ENCODE measurements at regions not wholly inside any gene's neighbourhood (a gene's known extent, or its start where the extent isn't known, plus 50 kb on each side); places are given as distances from the start of the nearest gene placed in this dataset.
A peak's percentile ranks its signal among the peaks of the same experiment; 100 is the strongest.

DNA sequence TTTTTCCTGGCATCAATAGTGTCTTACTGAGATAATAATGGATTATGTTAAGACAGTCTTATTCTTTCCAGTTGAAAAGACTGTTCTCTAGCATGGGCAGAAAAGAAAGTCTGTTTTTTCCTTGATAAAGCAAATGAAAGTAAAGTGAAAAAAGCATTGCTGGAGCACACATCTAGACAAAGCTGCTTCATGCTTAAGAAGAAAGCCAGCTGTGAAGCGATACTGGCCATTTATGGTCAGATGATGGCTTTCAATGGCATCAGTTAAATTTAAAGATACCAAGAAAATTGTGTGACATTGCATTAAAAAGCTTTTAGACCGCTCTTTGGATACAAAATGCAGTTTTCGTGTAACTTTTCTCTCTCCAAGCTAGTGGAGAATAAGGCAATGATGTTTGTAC lies 242.1 kb upstream of the TRAM1L1 start:
- no peak for DNase-seq

DNA sequence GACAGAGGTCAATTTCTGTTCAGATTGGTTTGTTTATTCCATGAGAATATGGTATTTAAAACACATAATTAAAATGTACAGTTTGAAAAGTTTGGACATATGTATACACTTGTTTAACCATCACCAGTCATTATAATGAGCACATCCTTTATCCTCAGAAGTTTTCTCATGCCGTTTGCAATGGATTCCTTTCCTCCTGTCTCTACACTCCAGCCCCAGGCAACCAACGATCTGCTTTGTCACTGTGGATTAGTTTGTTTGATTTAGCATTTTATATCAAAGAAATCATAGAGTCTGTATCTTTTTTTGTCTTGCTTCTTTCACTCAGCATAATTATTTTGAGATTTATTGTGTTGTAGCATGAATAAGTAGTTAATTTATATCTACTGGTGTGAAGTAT lies 243.0 kb upstream of the TRAM1L1 start:
- DNase-seq: no peak

DNA sequence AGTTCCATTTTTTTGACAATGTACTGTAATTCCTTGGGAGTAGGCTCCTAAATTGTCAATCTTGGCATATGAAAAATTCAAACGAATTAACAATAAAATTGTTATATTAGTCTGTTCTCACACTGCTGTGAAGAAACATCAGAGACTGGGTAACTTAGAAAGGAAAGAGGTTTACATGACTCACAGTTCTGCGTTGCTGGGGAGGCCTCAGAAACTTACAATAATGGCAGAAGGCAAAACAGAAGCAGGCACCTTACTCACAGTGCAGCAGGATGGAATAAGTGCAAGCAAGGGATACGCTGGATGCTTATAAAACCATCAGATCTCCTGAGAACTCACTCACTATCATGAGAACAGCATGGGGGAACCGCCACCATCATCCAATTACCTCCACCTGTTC lies 246.4 kb upstream of the TRAM1L1 start:
- no peak for DNase-seq

DNA sequence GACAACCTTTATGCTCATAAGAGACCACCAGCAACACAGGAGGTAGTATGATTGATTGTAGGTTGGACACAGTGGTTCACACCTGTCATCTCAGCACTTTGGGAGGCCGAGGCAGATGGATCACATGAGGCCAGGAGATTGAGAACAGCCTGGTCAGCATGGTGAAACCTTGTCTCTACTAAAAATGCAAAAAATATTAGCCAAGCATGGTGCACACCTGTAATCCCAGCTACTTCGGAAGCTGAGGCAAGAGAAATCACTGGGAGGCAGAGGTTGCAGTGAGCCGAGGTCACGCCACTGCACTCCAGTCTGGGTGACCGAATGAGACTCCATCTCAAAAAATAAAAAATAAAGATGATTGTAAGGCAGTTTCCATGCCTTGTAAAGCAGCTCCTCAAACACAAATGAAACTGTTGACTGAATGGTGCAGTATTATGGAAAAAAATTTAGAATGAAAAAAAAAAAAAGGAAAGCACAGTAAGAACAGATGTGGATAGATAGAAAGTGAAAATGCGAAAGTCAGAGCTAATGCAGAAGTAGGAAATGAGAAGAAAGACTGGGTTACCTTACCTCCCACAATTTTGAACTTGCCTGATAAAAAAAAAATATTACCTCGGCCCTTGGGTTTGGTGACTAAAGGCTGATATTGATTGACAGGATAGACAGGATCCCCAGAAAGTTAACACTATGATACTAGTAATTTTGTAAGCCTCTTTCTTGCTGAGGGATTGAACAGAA lies 249.2 kb upstream of the TRAM1L1 start:
- DNase-seq: peak; percentile 62

DNA sequence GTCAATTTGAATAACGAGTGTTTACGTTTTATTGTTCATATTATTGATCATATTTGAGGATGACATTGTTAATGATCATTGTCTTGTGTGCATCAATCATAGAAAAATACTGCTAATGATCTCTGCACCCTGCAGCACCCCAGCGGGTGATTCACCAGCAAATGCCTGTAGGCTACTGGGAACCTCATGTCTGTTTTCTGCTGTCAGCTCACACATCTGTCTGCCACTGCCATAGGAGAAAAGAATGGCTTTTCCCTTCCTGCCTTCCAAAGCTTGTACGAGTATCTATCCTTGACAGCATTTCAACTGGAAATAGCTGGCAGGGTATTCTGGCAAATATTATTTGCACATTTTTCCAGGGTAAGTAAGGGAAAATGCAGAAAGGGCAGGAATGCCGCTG lies 272.1 kb upstream of the TRAM1L1 start:
- no peak for DNase-seq

DNA sequence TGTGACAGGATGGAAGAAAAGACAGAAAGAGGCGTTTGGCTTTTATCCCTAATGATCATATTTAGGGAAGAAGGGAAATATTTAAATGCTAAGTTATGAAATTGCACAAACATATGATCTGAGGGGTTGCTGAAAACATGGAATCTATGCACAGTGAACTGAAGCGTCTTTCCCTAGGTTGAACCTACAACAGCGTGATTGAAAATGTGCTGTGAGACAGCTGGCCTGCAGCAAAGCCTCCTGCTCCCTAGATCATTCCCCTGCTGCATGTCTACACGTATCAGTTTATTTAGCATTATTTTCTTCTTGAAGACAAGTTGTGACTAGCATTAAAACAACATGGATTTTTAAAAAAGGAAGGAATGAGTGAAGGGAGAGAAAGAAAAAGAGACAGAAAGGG lies 272.5 kb upstream of the TRAM1L1 start:
- no peak for DNase-seq

DNA sequence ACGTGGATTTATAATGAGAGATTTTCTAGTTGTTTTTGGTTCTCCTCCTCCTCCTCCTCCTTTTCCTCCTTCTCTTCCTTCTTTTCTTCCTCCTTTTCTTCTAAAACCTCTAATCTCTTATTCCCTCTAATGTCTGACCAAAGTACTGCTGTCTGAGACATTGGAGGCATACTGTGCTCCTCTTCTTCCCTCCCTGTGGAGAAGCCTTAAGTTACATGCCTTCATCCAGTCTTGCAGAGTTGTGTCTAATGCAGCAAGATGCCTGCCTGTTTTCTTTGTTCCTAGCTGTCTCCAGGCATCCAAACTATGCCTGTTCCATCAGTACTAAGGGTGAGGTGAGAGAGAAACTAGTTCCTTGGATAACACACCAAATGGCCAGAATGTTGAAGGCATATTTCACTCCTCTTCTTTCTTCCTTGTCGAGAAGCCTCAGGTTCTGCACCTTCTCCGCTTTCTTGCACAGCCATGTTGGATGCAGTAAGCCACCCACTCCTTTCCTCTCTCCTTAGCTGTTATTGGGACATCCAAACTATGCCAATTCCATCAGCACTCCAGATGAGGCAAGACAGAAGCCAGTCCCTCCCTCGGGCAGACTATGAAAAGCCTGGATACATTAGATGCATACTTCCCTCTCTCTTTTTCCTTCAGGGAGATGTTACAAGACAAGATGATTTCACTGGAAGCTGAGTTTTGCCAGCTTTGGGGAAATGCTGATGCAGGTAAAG lies 285.7 kb upstream of the TRAM1L1 start:
- no peak for DNase-seq

DNA sequence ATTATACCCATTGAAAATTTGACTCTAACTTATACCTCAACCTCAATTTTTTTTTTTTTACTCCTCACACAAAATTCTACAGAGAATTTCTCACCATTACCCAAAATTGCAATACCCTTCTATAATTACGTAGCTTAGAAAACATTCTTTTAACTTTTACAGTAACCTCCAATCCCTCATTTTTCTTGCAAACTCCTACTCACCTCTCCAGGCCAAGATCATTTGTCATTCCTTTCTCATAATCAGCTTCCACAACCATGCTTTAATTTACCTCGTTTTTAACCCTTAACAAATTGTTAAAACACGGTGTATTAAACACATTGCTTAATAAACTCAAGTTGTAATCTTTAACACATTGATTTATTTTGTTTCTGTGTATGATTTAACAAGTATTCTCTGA lies 289.7 kb upstream of the TRAM1L1 start:
- no peak for DNase-seq

DNA sequence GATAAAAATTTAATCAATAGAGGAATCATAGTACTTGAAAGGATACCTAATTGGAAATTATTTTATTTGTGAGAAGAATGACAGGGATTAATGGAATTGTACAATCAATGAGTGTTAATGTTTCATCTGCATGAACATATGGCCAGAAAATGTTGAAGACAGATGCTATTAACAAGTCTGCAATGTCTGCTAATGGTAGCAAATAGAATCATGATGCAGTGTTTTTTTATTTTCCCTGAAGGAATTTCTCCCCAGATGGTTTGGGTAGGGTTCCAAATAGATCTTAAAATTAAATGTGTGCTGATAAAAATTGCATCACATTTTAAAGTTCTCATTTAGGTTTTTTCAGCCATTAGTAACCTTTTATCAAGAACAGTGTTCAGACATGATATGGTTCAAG lies 291.3 kb upstream of the TRAM1L1 start:
- no peak for DNase-seq

DNA sequence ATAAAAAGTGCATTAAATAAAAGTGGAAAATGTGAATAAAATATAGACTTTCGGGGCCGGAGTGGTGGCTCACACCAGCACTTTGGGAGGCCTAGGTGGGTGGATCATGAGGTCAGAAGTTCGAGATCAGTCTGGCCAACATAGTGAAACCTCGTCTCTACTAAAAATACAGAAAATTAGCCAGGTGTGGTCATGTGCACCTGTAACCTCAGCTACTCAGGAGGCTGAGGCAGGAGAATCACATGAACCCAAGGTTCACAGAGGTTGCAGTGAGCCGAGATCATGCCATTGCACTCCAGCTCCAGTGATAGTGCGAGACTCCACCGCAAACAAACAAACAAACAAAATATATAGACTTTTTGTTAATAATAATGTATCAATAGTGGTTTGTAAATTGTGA lies 293.6 kb upstream of the TRAM1L1 start:
- no peak for DNase-seq

DNA sequence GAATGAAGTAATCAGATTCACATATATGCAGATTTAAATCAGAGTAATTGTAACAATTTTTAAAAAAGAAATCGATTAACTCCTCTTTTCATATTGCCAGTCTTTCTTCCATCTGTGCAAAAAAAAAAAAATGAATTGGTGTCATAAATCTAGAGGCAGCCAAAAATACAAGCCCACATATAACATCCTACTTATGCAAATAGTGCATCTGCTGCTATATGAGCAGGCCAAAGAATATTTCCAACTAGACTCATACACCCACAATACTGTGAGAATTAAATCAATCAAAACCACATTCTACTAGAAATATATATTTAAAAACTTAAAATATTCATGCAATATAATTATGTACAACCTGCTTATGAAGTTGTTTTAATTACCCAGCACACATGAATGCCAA lies 298.1 kb upstream of the TRAM1L1 start:
- no peak for DNase-seq

DNA sequence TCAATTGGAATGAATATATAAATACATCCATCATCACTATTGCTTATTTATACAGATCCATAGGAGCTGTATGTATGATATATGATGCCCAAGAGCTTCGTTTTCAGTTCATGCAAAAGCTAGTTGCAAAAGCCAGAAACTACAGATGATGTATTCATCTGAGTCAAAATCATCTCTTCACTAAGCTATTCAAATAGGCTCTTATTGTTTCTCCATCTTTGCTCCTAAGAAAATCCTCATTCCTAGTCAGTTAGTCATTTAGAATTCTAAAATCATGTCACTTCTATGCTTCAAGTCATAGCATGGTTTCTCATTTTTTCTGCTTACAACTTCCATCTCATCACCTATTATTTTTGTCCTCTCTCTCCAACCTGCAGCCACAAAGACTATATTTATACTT lies 300.1 kb upstream of the TRAM1L1 start:
- no peak for DNase-seq

DNA sequence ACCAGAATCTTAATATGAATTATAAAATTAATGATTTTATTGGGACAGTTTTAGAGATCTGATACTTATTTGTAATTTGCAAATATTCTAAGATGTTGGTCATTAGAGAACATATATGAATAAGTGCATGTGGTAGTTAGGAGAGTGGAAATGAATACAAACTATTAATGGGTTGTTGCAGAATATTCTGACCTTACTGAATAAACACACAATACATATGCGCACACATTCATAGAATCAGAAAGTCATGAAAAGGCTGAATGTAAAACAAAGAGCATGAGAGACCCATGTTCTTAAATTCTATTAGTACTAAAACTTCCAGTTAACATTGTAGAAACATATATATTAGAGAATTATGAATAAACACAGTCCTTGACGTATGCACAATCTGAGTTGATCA lies 301.7 kb upstream of the TRAM1L1 start:
- DNase-seq: no peak

DNA sequence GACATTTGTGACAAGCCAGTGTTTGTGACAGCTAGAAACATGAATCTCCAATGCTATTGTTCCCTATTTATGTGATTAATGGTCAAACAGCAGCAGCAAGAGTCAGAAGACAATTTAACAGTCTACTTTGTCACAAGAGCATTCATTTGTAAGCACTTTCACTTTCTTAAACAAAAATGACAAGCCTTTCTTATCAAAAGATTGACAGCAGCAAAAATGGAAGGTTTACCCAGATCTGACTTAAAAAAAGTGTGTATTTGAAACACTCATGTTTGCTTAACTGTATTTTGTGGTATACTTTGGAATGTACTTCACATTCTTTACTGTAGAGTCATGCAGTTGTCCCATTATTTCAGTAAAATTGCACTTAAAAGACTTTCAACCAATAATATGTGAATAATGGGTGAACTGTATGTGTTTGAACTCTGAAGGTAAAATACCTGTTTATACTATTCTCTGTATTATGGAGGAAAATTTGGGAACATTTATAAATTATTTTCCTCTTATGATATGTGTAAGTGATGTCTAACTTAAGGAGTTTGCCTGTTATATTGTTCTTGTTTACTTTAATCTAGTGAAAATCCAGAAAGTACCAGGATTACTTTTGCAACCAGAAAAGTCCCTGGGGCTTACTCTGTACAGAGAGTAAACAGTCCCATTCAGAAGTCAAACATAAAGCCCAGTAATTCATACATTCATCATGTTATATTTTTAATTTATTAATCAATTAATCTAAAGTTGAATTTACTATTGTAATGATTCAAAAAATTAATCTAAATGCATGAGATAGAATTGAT lies 314.9 kb upstream of the TRAM1L1 start:
- no peak for DNase-seq

DNA sequence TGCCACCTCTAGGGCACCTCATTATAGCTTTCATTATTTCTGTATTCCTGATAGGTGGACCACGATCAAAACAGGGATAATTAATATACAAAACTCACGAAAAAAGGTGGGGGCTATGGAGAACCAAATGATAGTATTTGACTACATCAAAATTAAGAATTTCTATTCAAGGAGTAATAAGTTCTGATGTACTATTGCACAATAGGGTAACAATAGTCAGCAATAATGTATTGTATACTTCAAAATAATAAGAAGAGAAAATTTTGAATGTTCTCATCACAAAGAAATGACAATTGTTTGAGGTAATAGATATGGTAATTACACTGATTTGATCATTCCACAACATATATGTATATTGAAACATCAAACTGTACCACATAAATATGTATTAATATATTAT lies 327.3 kb upstream of the TRAM1L1 start:
- no peak for DNase-seq

DNA sequence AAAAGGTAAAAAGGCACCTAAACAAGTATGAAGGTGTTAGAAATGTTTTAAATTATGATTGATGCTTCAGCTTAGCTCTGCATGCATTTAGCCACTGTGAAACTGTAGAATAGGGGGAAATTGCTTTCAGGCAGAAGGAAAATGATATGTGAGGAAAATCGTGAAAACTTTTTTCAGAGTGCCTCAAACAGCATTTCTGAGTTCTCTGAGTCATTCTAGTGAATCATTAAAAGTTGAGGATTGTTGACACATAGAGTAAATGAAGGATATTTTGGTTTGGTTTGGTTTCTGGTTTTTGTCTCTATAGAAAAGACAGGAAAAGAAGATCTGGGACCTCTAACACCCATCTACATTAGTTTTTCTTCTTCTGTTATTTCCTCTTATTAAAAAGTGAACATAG lies 332.5 kb upstream of the TRAM1L1 start:
- no peak for DNase-seq

DNA sequence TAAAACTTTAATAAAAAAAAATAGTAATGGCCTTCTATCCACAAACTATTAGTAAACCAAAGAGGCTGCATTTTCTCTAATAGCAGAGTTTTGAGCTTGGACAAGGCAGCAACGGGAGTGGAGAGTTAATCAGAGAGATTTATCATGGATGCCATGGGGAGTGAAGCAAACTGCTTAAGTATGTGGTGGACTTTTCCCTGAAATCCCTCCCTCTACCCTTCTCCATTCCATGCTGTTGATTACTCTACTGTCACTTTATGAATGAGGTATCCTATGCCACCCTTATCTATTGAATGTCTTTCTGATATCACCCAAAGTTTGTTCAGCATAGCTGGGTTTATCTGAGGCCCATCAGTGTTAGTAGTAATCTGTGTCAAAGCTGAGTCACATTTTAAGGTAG lies 335.6 kb upstream of the TRAM1L1 start:
- no peak for DNase-seq

DNA sequence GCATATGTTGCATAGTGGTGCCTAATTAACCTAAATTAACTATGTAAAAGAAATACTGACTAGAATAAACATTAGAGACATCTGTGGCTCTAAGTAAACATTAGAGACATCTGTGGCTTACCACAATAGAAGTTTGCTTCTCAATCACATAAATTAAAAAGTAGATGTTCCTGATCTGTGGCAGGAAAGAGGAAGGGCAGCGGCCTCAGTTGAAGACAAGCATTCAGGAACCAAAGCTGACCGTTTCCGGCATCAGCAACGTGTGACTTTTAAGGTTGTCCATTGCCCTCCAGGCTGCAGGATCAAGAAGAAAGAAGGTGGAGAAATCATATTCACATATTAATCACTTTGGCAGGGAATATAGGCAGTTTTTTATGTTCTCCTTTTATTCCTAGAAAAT lies 336.3 kb upstream of the TRAM1L1 start:
- DNase-seq: no peak

DNA sequence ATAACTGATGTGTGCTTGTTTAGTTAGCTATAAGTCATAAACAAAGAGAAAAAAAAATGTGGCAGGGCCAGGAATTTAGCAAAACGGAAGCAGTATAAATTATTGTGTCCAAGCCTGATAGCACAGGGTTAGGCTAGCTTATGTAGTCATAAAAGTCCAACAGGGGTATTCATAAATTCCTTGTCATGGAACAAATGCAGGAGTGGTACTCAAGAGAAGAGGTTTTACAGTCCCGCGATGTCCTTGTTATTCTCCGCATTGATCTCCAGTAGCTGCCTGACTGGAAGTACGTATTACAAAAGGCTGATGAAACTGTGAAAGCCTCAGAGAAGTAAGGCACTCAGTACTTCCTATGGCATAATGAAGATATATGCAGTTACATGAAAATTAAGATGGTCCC lies 336.9 kb upstream of the TRAM1L1 start:
- no peak for DNase-seq

DNA sequence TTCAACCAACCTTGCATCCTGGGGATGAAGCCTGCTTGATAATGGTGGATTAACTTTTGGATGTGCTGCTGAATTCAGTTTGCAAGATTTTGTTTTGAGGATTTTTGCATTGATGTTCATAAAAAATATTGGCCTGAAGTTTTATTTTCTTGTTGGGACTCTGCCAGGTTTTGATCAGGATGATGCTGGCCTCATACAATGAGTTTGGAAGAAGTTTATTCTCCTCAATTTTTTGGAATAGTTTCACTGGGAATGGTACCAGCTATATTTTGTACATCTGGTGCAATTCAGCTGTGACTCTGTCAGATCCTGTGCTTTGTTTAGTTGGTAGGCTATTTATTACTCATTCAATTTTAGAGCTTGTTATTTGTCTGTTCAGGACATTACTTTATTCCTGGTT lies 340.3 kb upstream of the TRAM1L1 start:
- no peak for DNase-seq

DNA sequence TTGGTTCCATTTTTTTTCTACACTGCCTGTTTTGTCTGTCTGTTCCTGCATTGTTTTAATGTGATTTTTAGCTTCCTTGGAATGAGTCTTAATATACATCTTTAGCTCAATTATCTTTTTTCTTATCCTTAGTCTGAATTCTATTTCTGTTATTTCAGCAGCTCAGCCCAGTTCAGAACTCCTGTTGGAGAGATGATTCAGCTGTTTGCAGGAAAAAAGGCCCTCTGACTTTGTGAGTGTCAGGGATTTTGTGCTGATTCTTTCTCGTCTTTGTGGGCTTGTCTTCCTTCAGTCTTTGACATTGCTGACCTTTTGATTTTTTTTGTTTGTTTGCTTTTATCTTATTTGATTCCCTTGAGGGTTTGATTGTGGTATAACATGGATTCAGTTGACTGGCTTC lies 343.2 kb upstream of the TRAM1L1 start:
- no peak for DNase-seq

DNA sequence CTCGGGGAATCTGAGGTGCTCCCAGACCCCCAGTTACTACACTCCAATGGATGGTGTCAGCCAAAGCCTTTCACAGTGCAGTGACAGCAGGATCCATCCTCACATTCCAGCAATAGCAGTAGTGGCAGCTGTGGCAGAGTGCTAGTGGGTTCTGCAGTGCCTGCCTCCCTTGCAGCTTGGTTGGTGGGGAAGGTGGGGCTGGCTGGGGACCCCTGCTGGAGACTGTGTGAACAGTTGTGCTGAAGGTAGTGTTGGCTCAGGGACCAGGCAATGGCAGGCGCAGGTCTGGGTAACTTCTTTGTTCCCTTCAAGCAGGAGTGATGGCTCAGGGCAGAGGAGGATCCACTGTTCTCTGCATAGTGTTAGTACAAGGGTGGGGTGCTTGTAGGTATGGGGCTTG lies 343.7 kb upstream of the TRAM1L1 start:
- no peak for DNase-seq

DNA sequence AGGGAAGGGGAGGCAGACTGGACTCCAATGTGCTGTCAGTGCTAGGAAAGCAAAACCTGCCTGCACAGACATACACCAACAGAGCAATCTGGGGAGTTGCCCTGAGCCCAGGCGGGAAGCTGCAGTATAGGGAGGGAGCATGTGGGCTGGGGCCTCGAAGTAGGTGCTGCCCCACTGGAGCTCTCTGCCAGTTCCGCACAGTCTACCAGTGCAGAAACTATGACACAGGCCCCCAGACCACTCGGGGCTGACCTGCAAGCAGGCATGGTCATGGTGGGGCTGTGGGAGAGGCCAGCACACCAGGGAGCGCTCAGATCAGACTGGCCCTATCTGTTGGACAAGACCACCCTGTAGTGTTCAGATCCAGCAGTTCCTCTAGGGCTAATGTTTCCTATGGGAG lies 344.1 kb upstream of the TRAM1L1 start:
- DNase-seq: no peak

DNA sequence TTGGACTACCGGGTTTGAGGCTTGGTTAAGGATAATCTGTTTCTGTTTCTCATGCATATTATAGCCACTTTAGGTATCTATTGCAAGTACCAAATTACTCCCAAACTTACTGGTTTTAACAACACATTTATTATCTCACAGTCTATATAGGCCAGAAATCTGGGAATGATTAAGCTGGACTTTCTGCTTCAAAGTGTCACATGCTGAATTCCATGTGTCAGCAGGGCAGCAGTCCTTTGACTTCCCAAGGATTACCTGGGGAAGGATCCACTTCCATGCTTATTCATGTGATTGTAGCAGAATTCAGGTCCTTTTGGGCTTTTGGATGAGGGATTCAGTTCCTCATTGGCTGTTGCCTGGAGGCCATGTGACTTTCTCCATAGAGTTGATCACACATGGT lies 349.0 kb upstream of the TRAM1L1 start:
- DNase-seq: no peak
